Glutamatergic neuron (in vitro differentiated cells): ENCODE measurements at regions not wholly inside any gene's neighbourhood (a gene's known extent, or its start where the extent isn't known, plus 50 kb on each side); places are given as distances from the start of the nearest gene placed in this dataset.

ENCODE experiments used
- DNase-seq: peaks from one replicate; pipeline ENCODE4 v3.0.0; 2022
- H3K27ac Mint-ChIP-seq: one replicate; pipeline ENCODE4 v1.8.0; 2020; ENCODE audit warnings: mild to moderate bottlenecking, mixed read lengths, inconsistent platforms; ENCODE audit not compliant: unreplicated experiment
- H3K27me3 Mint-ChIP-seq: one replicate; pipeline ENCODE4 v1.8.0; 2020; ENCODE audit warnings: mild to moderate bottlenecking, moderate library complexity, mixed read lengths, inconsistent platforms; ENCODE audit not compliant: unreplicated experiment
- H3K36me3 Mint-ChIP-seq: one replicate; pipeline ENCODE4 v1.8.0; 2020; ENCODE audit warnings: mild to moderate bottlenecking, mixed read lengths, inconsistent platforms; ENCODE audit not compliant: unreplicated experiment
- H3K4me1 Mint-ChIP-seq: one replicate; pipeline ENCODE4 v1.8.0; 2020; ENCODE audit warnings: mild to moderate bottlenecking, low read depth, mixed read lengths, inconsistent platforms; ENCODE audit not compliant: unreplicated experiment
- H3K4me3 Mint-ChIP-seq: one replicate; pipeline ENCODE4 v1.8.0; 2020; ENCODE audit warnings: mild to moderate bottlenecking, mixed read lengths, inconsistent platforms; ENCODE audit not compliant: unreplicated experiment
- H3K9me3 Mint-ChIP-seq: one replicate; pipeline ENCODE4 v1.8.0; 2020; ENCODE audit warnings: mild to moderate bottlenecking, moderate library complexity, mixed read lengths, inconsistent platforms; ENCODE audit not compliant: unreplicated experiment
- TF ChIP-seq, protein P1 (sequence below): fragments of 200-600 bp; sonication (generic); IDR thresholded peaks from one replicate; pipeline ENCODE4 v1.5.0; 2021; ENCODE audit not compliant: partially characterized antibody, unreplicated experiment

DNA sequence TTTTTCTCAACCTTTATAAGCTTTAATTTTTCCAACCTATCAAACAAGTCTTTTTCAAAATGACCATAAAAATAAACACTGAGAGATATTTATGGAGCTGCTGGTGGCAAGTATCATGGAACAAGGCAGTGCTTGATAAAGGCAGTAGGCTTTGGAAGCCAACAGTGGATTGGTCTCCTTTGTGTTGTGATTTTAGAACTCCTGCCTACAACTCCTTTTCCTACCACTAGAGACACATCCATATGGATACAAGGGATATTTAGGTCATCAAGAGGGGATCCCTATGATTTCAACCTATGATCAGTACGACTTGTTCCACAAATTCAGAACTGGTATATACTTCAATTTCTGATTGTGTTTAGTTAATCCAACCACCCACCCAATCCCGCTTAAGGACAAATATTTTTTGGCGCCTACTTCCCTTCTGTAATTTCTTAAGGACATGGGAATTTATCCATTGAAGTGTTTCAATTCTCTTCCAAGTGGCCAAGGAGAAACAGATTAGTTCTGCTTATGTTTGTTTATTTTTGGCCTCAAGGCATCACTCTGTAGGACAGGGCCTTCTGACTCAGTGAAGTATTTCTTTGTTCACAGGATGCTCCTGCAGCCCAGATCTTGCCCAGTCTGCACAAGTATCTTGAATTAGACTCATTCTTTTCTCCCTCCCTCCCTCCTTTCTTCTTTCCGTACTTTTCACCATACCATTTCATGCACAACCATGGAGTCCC, 2119.6 kb upstream of the PIK3C3 start:
- TF ChIP-seq, protein P1, sequence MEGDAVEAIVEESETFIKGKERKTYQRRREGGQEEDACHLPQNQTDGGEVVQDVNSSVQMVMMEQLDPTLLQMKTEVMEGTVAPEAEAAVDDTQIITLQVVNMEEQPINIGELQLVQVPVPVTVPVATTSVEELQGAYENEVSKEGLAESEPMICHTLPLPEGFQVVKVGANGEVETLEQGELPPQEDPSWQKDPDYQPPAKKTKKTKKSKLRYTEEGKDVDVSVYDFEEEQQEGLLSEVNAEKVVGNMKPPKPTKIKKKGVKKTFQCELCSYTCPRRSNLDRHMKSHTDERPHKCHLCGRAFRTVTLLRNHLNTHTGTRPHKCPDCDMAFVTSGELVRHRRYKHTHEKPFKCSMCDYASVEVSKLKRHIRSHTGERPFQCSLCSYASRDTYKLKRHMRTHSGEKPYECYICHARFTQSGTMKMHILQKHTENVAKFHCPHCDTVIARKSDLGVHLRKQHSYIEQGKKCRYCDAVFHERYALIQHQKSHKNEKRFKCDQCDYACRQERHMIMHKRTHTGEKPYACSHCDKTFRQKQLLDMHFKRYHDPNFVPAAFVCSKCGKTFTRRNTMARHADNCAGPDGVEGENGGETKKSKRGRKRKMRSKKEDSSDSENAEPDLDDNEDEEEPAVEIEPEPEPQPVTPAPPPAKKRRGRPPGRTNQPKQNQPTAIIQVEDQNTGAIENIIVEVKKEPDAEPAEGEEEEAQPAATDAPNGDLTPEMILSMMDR = no peak
- H3K4me3 Mint-ChIP-seq = no peak overlapping the region
- H3K4me1 Mint-ChIP-seq = no peaks in the 10 kb centered on the region
- no peaks in the 10 kb centered on the region for H3K36me3 Mint-ChIP-seq
- no peaks in the 10 kb centered on the region for H3K9me3 Mint-ChIP-seq
- no peak for DNase-seq
- no peak overlapping the region for H3K27ac Mint-ChIP-seq
- H3K27me3 Mint-ChIP-seq = no peaks in the 10 kb centered on the region

DNA sequence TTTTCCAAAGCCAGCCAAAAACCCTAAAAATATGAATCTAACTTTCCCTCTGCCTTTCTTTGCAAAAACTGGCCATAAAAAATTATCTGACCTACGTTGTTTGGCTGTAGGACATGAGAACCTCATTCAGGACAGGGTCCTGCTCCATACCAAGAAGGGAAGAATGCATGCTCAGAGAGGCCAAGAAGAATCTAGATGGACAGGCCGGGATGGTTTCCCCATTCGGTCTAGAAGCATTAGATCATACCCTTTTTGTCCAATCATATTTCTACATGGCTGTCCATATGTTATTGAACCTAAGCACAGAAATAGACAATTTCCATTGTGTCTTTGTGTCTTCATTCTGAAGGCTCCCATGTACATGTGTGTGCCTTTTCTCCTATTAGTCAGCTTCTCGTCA, 2120.4 kb upstream of the PIK3C3 start:
- Mint-ChIP-seq H3K9me3 (no peaks in the 10 kb centered on the region), H3K4me3 (no peak overlapping the region), H3K36me3 (no peaks in the 10 kb centered on the region), H3K4me1 (no peaks in the 10 kb centered on the region), H3K27ac (no peak overlapping the region), H3K27me3 (no peaks in the 10 kb centered on the region)
- TF ChIP-seq, protein P1 = no peak
- DNase-seq = no peak

DNA sequence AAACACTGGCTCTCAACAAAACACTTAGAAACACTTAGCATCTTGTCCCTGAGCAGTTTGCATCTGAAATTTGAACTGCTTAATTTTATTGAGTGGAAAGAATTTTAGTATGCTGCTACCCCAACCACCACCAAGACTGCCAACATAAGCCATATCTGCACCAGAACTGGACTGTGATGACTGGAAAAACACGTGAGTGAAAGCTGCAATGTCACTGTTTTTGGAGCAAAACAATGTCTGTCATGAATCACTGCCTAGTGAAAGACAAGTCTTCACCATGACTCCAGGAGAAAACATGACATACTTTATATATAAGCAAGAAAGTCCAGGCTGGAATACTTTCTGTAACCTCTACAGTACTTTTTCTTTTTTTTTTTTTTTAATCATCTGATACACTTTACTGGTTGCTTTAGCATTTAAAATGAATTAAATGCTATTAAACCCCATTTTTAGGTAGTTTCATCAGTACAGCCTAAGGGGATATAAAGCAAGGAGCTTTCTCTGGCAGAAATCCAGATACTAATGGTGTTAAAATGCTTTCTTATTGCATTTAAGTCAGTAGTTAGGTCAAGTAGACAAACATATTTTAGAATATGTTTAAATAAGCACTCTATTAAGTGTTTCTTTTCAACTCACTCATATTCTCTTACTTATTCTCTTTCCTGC, 2129.4 kb upstream of the PIK3C3 start:
- Mint-ChIP-seq H3K36me3 (no peaks in the 10 kb centered on the region), H3K27me3 (no peaks in the 10 kb centered on the region), H3K4me3 (no peak overlapping the region), H3K4me1 (no peaks in the 10 kb centered on the region), H3K9me3 (no peaks in the 10 kb centered on the region), H3K27ac (no peak overlapping the region)
- no peak for DNase-seq
- TF ChIP-seq, protein P1 = no peak

DNA sequence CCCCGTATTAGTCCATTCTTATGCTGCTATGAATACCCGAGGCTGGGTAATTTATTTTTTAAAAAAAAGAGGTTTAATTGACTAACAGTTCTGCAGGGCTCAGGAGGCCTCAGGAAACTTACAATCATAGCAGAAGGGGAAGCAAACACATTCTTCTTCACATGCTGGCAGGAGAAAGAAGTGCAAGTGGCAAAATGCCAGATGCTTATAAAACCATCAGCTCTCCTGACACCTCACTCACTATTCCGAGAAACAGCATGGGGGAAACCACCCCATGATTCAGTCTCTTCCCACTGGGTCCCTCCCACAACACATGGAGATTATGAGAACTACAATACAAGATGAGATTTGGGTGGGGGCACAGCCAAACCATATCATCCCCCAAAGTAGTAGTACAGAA, 2148.5 kb upstream of the PIK3C3 start:
- DNase-seq = no peak
- Mint-ChIP-seq H3K27me3 (no peaks in the 10 kb centered on the region), H3K4me3 (no peak overlapping the region), H3K27ac (no peak overlapping the region), H3K4me1 (no peaks in the 10 kb centered on the region), H3K36me3 (no peaks in the 10 kb centered on the region), H3K9me3 (no peaks in the 10 kb centered on the region)
- TF ChIP-seq, protein P1 = no peak

DNA sequence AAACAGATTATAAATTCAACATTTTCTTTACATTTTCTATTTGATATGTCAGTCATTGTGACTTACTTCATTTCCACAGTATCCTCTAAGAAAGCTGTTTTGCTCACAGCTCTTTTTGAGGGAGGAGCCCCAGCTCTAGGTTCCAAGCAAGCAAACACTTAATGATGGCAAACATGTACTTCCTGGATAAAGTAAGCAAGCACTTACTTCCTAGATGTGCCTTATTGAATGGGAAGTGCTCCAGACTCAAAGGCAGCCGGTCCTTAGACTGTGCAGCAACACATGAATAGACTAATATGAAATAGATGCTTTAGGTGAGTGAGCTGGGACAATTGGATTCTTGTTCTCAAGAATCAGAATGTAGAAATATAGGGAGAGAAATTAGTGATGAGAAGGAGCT, 2149.8 kb upstream of the PIK3C3 start:
- Mint-ChIP-seq H3K4me1 (no peaks in the 10 kb centered on the region), H3K9me3 (no peaks in the 10 kb centered on the region)

More for the DNA sequence above, 2149.8 kb upstream of the PIK3C3 start:
- no peak for DNase-seq
- H3K4me3 Mint-ChIP-seq = no peak overlapping the region
- H3K27ac Mint-ChIP-seq = no peak overlapping the region
- no peaks in the 10 kb centered on the region for H3K36me3 Mint-ChIP-seq
- no peaks in the 10 kb centered on the region for H3K27me3 Mint-ChIP-seq
- TF ChIP-seq, protein P1 = no peak
